ENCODE measurements at regions not wholly inside any gene's neighbourhood (a gene's known extent, or its start where the extent isn't known, plus 50 kb on each side); places are given as distances from the start of the nearest gene placed in this dataset.

GRCh38 chr22:27581688-27582087, 219.9 kb downstream of the MN1 start:
- TF ChIP-seq, protein P1, sequence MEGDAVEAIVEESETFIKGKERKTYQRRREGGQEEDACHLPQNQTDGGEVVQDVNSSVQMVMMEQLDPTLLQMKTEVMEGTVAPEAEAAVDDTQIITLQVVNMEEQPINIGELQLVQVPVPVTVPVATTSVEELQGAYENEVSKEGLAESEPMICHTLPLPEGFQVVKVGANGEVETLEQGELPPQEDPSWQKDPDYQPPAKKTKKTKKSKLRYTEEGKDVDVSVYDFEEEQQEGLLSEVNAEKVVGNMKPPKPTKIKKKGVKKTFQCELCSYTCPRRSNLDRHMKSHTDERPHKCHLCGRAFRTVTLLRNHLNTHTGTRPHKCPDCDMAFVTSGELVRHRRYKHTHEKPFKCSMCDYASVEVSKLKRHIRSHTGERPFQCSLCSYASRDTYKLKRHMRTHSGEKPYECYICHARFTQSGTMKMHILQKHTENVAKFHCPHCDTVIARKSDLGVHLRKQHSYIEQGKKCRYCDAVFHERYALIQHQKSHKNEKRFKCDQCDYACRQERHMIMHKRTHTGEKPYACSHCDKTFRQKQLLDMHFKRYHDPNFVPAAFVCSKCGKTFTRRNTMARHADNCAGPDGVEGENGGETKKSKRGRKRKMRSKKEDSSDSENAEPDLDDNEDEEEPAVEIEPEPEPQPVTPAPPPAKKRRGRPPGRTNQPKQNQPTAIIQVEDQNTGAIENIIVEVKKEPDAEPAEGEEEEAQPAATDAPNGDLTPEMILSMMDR (IDR thresholded peaks at IDR 0.05; ENCODE audit: control extremely low read depth in 1 of 3, insufficient read depth in 1 of 3, low read depth in 1 of 3, low read length in 3 of 3), result no peak
- TF ChIP-seq SIN3A (conservative IDR thresholded peaks at IDR 0.05 in 1 of 2, IDR thresholded peaks at IDR 0.05 in 1 of 2; ENCODE audit: low read depth in 1 of 2, low read length in 2 of 2) (no peak), EZH2 (IDR thresholded peaks at IDR 0.05; ENCODE audit: low read depth, low read length, severe bottlenecking) (no peak), PHF8 (conservative IDR thresholded peaks at IDR 0.05; ENCODE audit: low read depth, low read length) (no peak), TAF1 (IDR thresholded peaks at IDR 0.05; ENCODE audit: low read depth, low read length) (no peak), POLR2A (IDR thresholded peaks at IDR 0.05; ENCODE audit: control extremely low read depth in 1 of 2, low read depth in 2 of 2, low read length in 2 of 2) (no peak), POLR2AphosphoS5 (IDR thresholded peaks at IDR 0.05; ENCODE audit: low read depth, low read length) (no peak), YY1 (IDR thresholded peaks at IDR 0.05; ENCODE audit: low read depth, low read length) (no peak), HDAC6 (IDR thresholded peaks at IDR 0.05; ENCODE audit: low read depth, low read length) (no peak), GABPA (IDR thresholded peaks at IDR 0.05; ENCODE audit: borderline replicate concordance, insufficient read depth, low read length) (no peak), ATF2 (IDR thresholded peaks at IDR 0.05; ENCODE audit: low read length) (no peak), SP2 (IDR thresholded peaks at IDR 0.05; ENCODE audit: low read length) (no peak), MAX (IDR thresholded peaks at IDR 0.05) (no peak)

Measured in H1 (cell line).